Midbrain (tissue), 1 donor: ENCODE measurements at regions not wholly inside any gene's neighbourhood (a gene's known extent, or its start where the extent isn't known, plus 50 kb on each side); places are given as distances from the start of the nearest gene placed in this dataset.
"Not testable (repeated sequence)": the region's sequence is repeated elsewhere in the genome, so short reads cannot be mapped to it uniquely, and the experiment has no call there.

Experiments
- DNase-seq: peaks from one replicate; lab custom pipeline; 2025; lab: John Stamatoyannopoulos, UW

DNA sequence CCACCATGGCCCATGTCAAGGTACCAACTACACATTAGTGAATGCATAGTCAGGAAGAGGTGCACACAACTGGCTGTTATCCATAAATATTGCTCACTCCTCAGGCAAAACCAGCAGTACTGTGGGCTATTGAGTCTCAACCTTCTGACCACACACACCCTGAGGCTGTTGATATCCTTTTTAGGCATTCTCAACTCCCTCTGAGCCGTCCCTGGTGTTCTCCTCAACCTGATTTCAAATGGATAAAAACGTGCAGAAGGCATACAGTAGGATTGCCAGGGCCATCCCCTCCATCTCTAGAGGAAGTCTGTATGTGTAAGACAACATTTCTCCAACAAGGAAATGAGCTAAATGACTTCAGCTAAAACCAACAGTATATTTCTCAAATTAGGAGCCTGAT, 98.7 kb upstream of the KLHL13 start:
- no peak for DNase-seq

DNA sequence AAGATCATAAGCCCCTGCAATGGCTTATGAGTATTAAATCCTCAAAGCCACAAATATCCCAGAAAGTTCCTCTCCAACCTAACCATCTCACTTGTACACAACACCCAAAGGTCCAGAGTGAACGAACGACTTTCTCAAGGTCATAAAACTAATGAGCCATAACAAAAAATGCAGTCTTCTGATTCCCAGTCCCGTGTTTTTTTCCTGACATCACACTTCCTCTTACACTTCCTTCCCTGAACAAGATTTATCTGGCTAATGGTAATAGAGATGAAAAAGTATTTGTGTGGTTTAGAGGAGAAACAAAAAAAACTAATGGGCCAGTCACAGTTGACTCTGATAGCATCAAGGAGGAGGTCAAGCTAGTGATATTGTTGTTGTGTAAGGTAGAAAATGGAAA, 99.5 kb upstream of the KLHL13 start:
- DNase-seq = no peak

GRCh38 chrX:118216509-118216908, 99.9 kb upstream of the KLHL13 start:
- no peak for DNase-seq

DNA sequence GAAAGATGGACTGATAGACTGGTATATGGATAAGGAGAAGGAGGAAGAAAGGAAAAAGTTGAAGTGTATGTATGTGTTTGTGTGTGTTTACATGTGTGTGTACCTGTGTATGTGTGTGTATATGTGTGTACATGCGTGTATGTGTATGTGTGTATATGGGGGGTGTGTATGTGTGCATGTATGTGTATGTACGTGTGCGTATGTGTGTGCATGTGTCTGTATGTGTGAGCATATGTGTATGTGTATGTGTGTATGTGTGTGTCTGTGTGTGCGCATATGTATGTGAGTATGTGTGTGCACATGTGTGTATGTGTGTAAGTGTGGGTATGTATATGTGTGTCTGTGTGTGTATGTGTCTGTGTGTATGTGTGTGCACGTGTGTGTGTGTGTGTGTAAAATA, 101.5 kb upstream of the KLHL13 start:
- DNase-seq = no peak

DNA sequence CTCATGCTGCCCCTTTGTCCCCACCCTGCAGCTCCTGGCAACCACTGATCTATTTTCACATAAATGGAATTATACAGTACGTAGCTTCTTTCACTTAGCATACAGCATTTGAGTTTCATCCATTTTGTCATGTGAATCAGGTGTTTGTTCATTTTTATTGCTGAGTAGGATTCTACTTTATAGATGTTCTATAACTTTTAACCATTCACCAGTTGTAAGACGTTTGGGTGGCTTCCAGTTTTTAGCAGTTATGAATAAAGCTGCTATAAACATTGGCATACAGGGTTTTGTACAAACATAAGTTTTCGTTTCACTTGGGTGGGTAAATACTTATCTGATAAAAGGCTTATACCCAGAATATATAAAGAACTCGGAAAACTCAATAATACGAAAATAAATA, 102.3 kb upstream of the KLHL13 start:
- DNase-seq = no peak

- DNase-seq = no peak
Measured at GRCh38 chrX:118219866-118220265, 103.3 kb upstream of the KLHL13 start.

- no peak for DNase-seq
Measured at GRCh38 chrX:118220509-118220908, 103.9 kb upstream of the KLHL13 start.

DNA sequence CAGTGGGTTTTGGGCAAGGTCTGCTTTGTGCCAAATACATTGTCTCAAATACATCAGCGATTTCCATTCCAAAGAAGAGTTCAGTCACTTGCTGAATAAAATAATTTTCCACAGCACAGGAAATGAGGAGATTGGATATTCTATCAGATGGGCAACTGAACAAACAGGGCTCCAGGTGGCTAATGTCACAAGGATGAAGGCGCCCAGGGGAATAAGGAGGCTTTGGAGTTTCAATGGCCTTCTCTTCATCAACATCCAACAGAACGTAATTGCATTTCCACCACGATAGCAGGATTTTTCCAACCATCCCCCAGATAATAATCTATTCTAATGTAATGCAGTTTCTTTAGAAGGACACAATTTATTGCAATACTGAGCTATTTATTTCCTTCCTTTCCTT, 104.7 kb upstream of the KLHL13 start:
- no peak for DNase-seq

DNA sequence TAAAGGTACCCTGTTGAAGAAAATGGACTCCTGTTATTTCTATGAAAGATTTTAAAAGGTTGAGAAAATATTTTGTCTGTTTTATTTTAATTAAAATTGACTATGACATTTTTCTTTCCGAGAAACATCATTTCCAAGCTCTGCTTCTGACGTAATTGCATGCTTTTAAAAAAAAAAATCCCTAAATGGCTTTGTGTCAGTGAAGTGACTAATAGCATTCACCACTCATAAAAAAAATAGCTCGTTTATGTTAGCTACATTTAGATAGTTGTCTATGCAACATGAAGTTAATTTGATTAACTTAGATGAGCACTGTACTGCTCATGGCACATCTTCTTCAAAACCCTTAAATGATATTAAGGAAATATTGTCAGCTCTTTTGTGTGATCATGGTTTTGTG, 105.1 kb upstream of the KLHL13 start:
- DNase-seq = no peak

GRCh38 chrX:118222421-118222820, 105.8 kb upstream of the KLHL13 start:
- DNase-seq = no peak

GRCh38 chrX:118225711-118226428, 109.3 kb upstream of the KLHL13 start:
- DNase-seq = no peak

DNA sequence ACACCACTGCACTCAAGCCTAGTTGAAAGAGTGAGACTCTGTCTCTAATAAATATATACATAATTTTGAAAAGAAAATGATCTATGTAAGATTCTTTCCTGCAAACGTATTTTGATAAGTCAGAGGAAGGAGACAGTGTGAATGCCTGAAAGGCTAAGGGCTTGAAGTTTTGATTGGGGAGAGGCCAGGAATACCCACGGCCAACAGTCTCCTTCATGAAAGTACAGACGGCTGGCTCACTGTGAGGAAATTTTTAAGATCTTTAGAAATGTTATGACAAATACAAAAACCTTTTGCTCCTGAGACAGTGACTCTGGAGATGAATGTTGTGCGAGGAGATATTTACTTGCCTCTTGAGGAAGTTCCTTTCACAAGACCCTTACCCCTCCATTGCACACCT, 111.4 kb upstream of the KLHL13 start:
- DNase-seq = no peak

- no peak for DNase-seq
Measured at GRCh38 chrX:118228456-118228855, 111.8 kb upstream of the KLHL13 start.

DNA sequence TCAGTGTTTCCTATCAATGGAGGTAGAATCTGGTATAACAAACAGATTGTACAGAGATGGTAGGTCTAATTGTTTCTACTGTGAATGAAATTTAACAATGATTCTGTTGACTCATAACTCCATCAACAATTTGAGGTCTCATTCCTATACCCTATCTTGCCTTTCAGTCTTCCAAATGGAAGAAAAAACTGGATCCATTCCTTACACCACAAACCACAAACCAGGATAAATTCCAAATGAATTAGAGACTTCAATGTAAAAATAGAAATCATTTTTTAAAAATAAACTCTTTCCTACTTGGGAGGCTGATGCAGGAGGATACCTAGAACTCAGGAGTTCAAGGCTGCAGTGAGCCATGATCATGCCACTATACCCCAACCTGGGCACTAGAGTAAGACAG, 114.4 kb upstream of the WDR44 start:
- DNase-seq = no peak

- no peak for DNase-seq
Measured at GRCh38 chrX:118239178-118239870, 106.6 kb upstream of the WDR44 start.

GRCh38 chrX:118239913-118240698, 105.8 kb upstream of the WDR44 start:
- no peak for DNase-seq

- not testable (repeated sequence) for DNase-seq
Measured at GRCh38 chrX:118246961-118247360, 98.9 kb upstream of the WDR44 start.

- DNase-seq = no peak
Measured at GRCh38 chrX:118249146-118249545, 96.8 kb upstream of the WDR44 start.

GRCh38 chrX:118250445-118250844, 95.5 kb upstream of the WDR44 start:
- no peak for DNase-seq

DNA sequence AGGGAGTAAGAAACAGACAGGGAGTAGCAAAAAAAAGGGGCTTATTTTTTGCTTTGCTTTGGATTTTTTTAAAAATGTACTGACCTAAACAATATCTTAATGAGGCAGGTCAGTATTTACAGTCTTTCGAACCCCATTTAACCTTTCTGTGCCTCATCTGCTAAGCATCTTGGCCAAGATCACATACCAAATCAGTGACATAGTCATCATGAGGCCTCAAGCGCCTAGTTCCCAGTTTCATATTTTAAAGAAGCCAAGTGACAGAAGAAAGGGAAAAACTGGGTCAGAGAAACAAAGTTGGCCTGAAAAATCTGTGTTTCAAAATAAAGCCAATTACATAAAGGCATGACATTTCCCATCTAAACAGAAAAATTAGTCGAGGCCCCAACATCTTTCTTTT, 94.6 kb upstream of the WDR44 start:
- no peak for DNase-seq

DNA sequence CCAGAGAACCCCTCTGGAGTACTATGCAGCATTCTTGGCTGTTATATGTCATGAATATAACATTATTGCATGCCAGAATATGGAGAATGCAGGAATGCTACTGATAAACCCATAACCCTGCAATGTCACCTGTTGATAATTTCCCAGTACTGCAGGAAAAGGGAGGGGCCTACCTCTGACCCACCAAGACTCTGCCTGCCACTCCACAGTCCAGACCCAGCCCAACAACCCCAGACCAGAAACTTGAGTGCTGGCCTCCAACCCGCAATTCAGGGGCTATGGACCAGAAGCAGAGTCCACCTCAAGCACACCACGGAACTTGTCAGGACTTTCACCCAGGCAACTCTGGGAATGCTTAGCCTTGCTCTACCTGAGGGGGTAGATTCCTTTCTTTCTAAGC, 92.9 kb upstream of the WDR44 start:
- no peak for DNase-seq

- peak; percentile 52 for DNase-seq
Measured at GRCh38 chrX:118254611-118255010, 91.3 kb upstream of the WDR44 start.

DNA sequence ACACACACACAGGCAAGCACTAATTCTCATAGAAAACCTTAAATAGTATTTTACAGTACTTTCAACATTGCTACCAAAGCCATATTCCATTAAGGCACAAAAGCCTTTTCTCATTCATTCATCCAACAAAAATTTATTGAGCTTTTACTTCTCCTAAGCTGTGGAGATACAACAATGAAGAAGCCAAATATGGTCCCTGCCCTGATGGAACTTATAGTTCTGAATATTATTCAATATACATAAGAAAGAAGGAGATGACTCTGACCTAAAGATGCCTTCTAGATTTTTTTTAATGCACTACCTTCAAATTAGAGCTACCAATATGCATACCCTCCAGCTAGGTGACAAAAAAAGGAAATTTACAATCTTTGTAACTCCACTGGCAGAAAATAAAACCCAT, 90.0 kb upstream of the WDR44 start:
- DNase-seq = no peak
